NCI-H1417 treated with DMSO at 0.1 percent for 48 hours (cell line): ENCODE measurements at regions not wholly inside any gene's neighbourhood (a gene's known extent, or its start where the extent isn't known, plus 50 kb on each side); places are given as distances from the start of the nearest gene placed in this dataset.

Source experiments
- DNase-seq: peaks from one replicate; lab custom pipeline; 2025; lab: John Stamatoyannopoulos, UW

DNA sequence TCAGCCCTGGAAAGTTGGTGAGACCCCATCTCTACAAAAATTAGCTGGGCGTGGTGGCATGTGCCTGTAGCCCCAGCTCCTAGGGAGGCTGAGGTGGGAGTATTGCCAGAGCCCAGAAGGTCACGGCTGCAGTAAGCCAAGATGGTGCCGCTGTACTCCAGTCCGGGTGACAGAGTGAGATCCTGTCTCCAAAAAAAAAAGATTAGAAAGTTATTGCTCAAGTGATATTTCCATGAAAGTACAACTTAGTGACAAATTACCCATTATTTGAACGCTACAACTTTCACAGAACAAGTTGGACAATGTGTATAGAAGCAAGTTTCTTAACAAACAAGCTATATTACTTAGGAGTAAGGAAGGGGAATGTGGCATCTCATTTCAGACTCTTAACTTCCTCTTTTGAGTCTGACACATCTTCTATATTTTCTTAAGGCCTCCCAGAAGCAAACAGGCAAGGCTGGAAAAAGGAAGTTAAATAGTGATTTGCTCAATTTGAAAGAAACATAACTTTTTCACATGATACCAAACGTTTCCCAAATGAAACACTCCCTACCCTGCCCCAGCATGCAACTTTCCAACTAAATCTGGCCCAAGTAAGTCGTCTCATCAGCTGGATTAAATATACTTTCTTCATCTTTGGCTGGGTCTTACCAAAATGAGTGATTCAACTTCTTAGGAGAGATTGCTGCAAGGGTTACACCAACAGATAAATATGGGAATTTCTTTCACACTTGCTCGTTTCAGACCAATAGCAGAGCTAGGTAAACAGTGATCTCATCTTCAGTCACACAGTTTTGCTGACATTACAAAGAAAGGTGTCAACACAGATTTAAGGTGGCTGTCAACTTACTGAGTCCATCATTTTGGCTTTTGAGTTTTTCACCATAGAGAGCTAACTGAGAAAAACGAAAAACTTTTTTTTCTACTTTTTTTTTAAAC, 66.3 kb upstream of the KLF6 start:
- DNase-seq = no peak

- DNase-seq = no peak
These were observed 64.0 kb upstream of the KLF6 start for GRCh38 chr10:3848775-3849635.

DNA sequence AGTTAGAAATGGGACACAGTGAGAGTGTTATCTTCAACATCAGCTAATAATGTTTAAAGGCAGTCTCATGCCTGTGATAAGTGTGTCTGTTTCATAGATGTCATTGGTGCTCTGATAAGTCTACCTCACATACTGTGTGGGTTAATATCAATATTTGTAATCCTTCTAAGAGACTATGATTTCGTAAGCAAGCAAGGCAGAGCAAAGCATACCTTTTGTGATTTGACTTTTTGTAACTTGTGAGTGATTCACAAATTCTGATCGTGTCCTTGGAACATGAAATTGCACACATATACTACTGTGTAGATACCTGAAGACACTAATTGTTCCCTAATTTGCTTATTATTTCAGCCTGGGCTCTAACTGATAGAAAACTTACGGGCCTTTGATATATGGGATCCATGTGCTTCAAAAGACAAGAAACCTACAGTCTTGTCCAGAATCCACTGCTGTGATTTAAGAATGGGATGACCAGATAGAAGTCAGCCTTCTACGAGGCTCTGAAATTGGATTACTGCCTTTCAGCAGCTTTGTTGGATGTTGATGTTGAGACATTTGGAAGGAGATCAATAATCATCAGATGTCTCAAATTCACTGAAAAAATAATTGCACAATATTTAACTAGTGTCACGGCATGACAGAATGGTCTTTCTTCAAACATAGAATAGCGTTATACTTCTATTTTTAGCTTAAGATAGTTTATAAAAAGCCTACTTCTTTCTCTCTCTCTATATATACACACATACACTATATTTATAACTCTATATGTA, 63.2 kb upstream of the KLF6 start:
- no peak for DNase-seq

- DNase-seq = no peak
These were observed 61.7 kb upstream of the KLF6 start for GRCh38 chr10:3846736-3847135.

- no peak for DNase-seq
These were observed 59.5 kb upstream of the KLF6 start for GRCh38 chr10:3844491-3845025.

GRCh38 chr10:3838460-3839437, 53.7 kb upstream of the KLF6 start:
- no peak for DNase-seq

GRCh38 chr10:3837647-3838459, 52.8 kb upstream of the KLF6 start:
- no peak for DNase-seq

DNA sequence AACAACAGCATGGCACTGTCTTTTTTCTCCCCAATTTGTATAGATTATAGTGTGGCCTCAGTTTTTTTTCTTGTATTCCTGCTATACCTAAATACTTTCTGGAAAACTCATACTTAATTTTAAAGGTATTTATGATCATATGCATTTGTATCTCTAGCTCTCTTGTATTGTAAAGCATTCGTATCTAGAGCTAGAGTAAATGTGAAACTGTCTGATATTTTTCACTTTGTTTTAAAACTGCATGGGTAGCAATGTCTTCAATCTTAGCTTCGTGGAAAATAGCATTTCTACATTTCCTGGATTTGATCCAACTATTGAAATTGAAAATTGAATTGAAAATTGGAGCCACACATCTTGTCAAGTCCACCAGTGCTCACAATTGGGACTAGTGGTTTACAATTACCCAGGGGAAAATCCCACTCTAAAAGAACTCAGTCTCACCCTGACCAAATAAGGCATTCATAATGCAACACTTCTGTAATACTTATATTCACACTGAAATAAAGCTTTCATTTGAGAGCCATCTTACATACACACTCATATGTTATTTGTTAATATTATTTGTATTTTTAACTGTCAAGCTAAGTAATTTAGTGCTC, 51.3 kb upstream of the KLF6 start:
- DNase-seq = no peak

- no peak for DNase-seq
These were observed 50.8 kb upstream of the KLF6 start for GRCh38 chr10:3835770-3836169.

DNA sequence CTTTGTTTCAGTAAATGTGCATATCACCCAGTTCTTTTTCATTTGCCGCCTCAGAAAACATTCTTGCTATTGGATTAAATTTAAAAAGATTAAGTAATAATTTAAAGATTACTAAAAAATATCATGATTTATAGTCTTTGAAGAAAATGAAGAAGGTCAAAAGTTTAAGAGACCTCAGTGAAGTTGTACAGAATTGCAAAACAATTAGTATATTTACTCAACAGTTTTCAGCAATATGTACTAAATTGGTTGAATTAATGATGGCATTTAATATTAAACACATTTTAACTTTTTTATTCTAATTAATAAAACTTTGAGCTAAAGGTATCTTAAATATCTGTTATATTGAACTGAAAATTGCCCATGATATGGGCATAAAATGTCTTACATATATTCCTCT, 49.9 kb upstream of the KLF6 start:
- no peak for DNase-seq
